GM19397 (cell line): ENCODE measurements at regions not wholly inside any gene's neighbourhood (a gene's known extent, or its start where the extent isn't known, plus 50 kb on each side); places are given as distances from the start of the nearest gene placed in this dataset.

Source experiments
- ATAC-seq: cut with Tn5 transposase; IDR thresholded peaks from one replicate; pipeline ENCODE4 v1.9.1; 2021; ENCODE audit warnings: mild to moderate bottlenecking, moderate library complexity; ENCODE audit not compliant: unreplicated experiment

DNA sequence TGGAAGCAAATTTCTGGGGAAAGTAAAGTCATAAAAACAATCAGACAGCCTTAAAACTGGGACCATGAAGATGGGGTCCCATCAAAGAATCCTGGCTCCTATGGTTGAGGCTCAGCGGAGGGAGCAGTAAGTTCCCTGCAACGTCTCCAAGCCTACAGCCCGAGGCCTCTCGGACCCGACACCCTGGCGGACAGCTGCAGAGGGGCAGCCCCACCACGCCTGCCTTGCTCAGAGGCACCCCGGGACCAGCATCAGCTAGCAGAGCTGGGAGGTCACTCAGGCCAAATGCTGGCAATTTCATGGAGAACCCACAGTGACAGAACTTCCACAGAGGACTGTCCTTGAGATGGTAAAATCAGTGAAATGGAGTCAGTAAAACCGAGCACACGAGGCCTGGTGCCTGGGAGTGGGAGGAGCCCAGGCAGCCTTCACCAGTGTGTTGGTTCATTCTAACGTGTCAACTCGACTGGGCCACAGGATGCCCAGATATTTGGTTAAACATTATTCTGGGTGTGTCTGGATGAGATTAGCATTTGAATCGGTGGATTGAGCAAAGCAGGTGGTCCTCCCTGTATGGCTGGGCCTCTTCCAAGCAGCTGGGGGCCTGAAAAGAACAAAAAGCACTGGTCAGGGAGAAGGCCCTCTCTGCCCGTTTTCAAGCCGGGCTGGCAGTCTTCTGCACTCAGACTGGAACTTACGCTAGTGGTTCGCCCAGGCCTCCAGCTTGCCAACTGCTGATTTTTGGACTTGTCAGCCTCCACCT, 96.2 kb upstream of the INSIG1 start:
- no peak for ATAC-seq

DNA sequence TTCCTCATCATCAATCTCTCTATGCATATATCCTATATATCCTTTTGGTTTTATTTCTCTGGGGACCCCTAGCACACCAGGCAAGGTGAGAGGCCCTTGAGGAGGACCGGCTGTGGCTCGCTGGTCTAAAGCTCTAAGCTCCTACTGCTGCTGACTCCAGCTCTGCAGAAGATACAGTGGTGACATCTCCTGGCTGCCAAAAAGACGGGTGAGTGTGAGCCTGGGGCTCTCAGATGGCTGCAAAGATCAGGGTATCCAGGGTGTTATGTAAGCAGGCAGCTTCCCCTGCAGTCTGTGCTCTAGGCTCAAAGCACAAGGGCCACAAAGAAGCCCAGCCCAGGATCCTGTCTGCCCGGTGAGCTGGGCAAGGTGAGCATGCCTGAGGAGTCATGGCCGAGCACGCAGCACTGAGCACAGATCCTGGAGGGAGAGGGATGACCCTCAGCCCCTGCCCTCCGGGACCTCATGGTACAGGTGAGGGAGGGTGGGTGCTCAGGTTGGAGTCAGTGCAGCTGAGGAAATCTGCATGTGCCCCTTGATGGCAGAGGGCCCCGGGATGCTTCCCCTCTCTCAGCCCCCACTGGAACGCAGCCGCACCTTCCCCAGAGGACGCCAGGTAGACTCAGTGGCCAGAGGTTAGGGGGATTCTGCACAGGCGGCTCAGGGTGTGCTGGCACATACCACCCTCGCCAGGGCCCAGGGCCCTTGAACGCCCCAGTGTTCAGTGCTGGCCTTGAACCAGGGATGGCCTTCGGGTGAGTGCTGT, 95.4 kb upstream of the INSIG1 start:
- ATAC-seq, result no peak

DNA sequence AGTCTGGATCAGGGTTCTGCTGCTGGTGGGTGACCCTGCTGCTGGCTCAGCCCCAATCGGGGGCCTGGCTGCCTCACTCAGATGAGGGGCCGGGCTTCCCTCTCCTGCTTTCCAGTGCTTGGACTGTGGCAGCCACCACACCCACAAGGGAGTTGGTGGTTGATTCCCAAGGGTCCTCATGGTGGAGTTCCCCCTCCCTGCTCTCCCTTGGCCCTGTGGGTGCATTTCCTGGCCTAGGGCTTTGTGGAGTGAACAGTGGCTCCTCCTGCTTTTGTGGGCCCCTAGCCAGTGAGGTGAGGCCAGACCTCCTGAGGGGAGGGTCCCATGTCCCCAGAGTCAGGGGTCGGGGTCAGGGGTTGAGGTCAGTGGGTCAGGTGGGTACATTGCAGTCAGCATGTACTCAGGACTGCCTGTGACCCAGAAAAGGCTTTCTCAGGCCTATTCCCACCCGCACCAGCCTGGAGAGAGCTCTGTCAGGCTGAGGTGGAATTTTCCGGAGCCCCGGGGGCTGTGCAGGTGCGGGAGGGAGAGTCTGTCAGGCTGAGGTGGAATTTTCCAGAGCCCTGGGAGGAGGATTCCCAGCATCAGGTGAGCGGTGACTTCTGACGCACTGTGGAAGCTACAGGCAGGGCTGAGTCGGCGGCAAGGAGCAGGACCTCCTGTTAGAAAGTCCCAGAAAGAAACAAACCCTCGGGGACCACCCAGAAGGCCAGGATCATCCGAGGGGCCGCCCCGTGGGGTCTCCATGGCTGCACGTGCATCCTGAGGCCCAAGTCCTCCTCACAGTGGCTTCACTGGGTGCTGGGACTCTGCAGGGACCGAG, 94.4 kb upstream of the INSIG1 start:
- no peak for ATAC-seq

DNA sequence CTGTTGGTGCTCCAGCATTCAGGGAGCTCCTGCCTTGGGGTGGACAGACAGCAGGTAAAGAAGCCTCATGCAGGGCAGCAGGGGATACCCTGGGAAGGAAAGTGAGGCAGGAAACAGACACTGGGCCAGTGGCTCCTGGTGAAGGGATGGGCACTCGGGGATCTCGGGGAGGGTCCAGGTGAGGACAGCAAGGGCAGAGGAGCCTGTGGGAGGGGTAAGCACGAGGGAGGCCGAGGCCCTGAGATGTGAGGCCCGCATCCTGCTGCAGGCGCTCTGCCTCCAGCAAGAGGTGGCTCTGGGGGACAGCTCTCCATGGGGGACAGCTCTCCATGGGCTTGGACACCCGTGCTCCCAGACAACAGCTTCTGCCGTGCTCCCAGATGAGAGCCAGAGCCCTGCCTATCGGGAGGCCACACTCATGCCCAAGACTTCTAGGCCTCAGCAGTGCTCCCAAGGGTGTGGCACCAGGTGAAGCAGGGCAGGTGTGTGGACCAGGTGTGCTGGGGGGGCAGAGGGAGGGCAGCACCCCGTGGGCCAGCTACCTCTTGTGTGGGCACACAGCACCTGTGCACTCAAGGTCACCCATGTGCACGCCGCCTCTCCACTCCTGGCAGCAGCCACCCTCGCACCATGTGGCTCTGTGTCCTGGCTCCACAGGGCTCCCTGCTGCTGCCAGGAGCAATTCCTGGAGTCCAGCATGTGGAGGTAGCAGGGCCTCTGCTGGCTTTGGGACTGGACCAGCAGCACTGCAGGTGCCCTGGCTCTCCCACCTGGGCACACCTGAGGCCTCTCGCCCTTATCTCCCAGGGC, 93.6 kb upstream of the INSIG1 start:
- ATAC-seq, result no peak

DNA sequence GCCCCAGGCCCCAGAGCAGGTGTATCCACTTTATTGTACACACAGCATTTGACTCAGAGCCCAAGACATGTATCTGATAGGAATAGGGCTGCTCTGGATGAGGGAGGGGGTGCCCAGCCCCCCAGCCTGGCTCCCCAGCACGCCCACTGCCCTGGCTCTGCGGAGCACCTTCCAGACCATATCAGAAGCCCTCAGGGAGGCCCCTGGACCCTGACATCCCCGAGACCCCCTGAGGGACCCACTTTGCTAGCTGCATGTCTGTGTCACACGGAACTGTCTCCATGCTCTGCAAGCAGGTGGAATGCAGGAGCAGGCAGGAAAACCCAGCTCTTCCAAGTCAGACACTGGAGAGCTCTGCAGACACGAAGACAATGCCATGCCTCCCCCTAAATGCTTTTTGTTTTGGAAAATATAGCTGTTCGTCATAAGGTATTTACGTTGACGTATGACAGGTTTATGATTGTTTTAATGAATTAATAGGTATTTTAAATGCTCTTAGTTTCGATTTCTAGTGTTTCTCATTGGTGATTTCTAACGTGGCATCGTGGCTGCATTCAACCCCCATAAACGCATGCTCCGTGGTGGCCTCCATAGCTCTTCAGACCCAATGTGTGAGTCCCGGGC, 92.8 kb upstream of the INSIG1 start:
- ATAC-seq, result no peak

DNA sequence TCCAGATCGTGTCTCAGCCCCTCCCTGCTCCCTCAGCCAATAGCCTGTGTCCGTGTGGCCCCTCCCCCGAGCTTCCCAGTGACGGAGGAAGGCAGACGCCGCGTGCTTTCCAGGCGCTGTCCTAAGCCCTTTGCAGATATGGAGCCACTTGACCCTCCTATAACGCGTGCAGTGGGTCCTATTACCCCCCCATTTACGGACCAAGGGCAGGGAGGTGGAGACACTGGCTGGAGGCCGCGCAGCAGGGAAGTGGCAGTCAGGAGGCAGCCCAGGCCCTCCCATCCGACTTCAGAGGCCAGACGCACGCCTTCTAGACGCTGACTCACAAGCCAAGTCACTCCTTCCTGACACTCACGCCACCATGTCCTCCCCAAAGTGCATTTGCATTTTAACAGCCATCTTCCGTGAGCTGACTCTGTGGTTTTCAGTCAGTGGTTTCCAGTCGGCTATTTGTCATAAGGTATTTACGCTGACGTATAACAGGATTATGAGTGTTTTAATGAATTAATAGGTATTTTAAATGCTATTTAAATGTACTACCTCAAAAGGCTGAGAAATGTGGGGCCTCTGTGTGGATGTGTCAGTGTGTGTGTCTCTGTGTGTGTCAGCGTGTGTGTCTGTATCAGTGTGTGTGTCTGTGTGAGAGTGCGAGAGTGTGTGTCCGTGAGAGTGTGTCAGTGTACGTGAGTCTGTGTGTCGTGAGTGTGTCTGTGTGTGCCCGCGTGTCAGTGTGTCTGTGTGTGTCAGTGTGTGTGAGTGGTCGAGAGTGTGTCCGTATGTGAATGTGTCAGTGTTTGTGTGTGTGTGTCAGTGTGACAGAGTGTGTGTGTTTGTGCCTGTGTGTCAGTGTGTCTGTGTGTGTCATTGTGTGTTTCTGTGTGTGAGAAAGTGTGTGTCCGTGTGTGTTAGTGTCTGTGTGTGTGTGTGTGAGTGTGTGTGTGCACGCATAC, 92.0 kb upstream of the INSIG1 start:
- ATAC-seq, result peak; percentile 85

DNA sequence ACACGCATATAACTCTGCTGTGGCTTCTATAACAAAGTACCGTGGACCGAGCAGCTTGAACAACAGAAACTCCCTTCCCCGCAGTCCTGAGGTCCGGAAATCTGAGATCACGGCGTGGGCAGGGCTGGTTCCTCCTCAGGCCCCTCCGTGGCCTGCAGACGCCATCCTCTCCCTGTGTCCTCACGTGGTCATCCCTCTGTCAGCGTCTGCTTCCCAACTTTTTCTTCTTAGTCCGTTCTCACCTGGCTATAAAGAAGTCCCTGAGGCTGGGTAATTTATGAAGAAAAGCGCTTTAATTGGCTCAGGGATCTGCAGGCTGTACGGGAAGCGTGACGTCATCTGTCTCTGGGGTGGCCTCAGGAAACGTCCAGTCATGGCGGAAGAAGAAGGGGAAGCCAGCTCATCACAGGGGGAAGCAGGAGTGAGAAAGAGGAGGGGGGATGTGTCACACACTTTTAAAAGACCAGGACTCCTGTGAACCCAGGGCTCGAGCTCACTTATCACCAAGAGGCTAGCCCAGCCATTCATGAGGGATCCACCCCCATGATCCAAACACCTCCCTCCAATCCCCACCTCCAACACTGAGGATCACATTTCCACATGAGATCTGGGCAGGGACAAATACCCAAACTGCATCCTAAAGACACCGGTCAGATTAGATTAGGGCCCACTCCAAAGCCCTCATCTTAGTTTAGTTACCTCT, 91.2 kb upstream of the INSIG1 start:
- ATAC-seq, result peak; percentile 33

DNA sequence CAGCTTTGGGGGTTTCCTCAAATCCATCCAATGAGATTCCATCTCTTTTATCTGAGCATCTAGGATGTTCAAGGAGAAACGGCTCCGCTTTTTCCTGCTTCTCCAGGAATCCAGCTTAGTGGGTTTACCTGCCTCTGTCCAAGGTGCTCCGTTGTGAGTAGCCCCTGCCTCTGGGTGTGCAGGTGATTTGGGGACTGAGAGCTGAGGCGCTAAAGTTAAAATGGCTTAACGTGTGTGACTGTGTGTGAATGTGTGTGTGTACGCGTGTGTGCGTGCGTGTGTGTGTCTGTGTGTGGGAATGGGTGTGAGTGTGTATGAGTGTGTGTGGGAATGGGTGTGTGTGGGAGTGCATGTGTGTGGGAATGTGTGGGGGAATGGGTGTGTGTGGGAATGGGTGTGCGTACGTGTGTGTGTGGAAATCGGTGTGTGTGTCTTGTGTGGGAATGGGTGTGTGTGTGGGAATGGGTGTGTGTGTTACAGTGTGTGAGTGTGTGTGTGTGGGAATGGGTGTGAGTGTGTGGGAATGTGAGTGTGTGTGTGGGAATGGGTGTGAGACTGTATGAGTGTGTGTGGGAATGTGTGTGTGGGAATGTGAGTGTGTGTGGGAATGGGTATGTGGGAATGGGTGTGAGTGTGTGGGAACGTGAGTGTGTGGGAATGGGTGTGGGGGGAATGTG, 90.2 kb upstream of the INSIG1 start:
- ATAC-seq, result no peak

DNA sequence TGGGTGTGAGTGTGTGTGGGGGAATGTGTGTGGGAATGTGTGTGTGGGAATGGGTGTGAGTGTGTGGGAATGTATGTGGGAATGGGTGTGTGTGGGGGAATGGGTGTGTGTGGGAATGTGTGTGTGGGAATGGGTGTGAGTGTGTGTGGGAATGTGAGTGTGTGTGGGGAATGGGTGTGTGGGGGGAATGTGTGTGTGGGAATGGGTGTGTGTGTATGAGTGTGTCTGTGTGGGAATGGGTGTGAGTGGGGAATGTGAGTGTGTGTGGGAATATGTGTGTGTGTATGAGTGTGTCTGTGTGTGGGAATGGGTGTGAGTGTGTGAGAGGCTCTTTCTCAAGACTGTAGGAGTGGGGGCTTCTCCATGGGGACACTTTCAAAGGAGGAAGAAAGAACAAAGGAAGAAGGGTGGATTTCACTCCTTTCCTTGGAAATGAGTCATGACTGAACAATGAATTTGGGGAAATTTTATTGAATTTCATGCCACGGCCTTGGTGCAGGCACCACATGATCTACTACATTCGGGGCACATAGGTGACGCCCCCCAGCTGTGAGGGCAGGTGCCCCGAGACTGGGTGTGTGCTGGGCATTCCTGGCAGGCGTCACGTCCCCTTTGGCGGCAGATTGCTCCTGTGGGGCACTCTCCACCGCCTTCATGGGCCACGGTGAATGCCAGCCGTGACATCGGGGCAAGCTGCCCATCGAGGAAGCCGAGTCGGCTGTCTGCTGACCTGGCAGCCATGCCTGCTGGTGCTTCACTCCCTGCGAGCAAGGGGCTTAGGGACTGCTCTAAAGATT, 88.8 kb upstream of the INSIG1 start:
- no peak for ATAC-seq

DNA sequence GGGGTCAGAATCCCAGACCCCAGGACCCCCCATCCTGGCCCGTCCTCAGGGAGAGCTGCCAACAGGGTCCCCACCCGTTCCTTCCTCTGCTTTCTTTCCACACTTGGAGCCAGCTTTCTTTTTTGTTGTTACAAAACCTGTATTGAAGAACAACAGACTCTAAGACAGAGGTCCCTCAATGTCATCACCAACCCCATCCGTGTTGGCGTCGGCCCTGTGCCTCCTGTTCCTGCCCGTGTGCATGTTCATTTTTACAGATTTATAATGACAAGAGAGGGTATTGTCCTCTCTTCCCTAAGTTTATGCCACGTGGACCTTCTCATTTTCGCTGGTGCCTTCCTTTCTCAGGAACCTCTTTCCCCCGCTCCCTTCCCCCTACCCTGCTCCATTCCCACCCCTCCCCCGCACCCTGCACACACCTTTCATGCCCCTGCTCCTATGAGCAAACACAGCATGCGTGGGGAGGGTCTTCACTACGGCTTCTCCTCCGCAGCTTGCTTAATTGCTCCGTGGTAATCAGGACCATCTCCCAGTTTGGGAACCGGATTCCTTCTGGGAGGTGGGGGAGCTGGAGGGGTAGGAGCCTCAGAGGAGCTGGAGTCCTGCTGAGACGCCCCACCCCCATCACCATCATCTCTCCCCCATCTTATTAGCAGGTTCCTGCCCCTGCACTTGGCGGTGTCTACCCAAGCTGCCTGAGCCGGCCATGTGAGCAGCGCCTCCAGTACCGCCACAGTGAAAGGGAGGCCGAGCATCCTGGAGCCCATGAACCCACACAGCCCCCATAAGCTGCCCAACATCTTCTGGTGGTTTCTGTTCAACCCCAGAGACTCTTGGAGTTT, 88.0 kb upstream of the INSIG1 start:
- no peak for ATAC-seq

DNA sequence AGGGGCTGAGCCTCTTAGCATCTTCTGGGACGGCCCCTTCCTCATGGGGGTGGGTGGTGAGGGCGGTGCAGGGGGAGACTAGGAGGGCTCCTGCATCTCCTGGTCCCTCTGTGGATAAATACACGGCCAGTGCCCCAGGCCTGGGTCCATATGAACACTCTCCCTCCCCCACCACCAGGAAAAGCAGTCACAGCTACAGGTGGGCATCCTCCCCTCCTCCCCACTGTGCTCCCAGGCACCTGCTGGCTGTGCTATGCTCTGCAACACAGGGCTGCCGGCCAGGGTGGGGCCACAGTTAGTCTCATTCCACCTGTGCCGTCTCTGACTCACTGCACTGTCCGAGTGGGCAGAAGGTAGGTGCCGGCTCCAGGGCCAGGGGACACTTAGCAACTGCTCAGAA, 87.3 kb upstream of the INSIG1 start:
- no peak for ATAC-seq

DNA sequence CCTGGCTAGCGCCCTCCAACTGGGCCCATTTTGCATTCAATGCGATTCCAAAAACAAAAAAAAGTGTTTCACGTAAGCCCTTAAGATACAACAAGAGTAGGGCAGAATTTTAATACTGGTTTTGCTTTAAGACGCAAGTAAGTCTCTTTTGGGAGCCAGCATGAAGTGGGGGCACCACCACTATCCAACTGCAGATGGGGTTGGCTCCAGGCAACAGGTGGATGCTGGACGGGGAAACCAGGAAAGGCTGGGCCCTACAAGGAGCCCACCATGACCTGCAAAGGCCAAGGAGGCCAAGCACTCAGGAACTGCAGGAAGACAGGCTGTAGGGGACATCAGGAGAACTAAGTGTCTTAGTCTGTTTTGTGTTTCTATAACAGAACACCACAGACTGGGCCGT, 86.5 kb upstream of the INSIG1 start:
- no peak for ATAC-seq

DNA sequence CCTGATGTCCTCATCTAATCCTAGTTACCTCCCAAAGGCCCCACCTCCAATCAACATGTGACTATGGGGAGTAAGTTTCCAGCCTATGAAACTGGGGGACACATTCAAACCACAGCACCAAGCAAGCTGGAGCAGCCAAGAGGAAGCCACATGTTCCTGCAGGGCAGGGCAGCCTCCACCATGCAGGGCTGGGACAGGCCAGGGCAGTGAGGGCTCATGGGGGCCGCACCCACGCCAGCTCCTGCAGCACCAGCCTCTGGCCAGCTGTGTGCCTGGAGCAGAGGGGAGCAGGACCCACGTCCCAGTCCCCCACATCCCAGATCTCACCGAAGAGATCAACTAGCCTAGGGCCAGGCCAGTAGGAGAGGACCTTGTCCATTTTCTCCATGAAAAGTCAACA, 85.9 kb upstream of the INSIG1 start:
- no peak for ATAC-seq

DNA sequence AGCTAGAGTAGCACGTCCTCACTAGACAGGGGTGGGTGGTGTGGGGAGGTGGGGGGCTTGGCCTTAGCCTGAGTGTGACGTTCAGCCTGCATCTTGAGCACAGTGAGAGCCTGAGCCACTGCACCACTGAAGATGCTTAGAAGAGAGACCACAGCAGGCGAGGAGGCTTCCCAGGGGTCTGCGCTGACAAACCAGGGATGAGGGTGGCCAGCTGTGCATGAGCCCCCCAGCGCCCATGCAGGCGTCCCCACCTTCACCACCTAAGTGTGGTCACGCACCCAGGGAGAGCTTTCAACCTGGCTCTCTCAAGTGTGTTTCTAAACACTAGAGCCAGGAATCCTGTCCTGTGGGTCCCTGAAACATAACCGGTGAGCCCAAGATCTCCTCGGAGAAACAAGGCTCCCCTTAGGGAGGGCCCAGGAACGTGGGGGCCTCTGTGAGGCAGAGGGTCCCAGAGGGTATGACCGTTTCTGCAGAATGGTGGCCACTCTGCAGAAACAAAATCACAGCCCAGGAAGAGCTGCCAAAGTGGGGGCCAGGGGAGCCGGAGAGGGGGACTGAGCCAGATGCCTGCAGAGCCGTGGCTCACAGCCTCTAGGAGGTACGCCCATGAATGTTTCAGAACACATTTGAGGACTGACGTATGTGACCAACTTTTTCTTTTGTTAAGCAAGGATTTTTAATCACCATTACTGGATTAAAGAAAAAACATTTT, 85.2 kb upstream of the INSIG1 start:
- ATAC-seq, result no peak

DNA sequence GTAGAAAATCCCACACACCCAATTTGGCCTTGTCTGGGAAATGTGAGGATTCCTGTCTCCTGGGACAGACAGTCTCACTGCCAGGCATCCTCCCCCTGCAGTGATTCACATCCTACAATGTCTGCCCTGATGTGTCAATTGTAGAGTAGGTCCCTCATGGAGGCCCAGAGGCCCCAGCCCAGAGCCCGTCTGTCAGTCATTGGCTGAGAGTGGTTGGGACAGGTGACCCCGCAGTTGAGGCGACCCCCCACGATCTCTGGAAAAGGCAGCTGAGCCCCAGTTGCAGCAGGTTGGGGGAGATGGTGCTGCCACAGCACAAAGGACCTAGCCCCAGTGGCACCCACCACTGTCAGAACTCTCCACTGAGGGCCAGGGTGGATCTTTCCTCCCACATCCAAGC, 84.3 kb upstream of the INSIG1 start:
- ATAC-seq, result no peak
